ENCODE measurements at regions not wholly inside any gene's neighbourhood (a gene's known extent, or its start where the extent isn't known, plus 50 kb on each side); places are given as distances from the start of the nearest gene placed in this dataset.

DNA sequence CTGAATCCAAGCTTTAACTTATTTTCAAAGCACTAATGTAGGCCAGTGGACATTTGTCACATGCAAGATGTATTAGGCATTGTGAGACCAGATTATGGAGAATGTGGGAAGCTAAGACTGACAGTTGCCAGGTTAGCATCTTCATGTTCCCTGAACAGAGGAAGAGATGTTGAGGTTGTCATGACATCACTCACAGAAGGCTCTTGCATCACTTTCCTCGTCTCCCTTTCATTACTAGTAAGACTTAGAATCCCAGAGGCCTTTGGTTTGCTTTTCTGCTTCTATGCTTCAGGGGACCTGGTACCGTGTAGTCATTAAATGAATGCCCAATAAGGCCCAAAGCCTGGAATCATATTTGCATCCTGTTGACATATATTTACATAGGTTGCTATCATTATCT is 76.4 kb upstream of the RPS23 start:
- TF ChIP-seq, protein P1, sequence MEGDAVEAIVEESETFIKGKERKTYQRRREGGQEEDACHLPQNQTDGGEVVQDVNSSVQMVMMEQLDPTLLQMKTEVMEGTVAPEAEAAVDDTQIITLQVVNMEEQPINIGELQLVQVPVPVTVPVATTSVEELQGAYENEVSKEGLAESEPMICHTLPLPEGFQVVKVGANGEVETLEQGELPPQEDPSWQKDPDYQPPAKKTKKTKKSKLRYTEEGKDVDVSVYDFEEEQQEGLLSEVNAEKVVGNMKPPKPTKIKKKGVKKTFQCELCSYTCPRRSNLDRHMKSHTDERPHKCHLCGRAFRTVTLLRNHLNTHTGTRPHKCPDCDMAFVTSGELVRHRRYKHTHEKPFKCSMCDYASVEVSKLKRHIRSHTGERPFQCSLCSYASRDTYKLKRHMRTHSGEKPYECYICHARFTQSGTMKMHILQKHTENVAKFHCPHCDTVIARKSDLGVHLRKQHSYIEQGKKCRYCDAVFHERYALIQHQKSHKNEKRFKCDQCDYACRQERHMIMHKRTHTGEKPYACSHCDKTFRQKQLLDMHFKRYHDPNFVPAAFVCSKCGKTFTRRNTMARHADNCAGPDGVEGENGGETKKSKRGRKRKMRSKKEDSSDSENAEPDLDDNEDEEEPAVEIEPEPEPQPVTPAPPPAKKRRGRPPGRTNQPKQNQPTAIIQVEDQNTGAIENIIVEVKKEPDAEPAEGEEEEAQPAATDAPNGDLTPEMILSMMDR (IDR thresholded peaks at IDR 0.05) = no peak

DNA sequence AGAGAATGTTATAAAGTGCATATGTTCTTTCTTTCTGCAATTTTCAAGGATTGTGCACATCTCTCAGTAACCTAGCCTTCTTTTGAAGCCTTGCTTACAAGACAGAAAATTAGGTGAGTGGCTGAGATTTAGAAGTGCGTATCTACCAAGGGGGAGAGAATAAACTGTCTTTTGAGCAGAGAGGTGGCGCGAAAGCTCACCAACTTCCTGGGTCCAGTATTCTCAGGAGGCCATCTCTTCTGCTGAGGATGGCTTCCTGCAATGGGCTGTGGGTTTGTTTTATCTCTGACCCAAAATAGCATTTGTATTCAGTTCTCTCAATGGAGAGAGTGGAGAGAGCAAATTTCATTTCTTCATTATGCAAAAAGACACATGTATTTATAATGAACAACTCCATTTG is 75.4 kb upstream of the RPS23 start:
- H3K4me1 ChIP-seq = no peaks in the 10 kb centered on the region
- no peak overlapping the region for H3K27ac ChIP-seq
- no peaks in the 10 kb centered on the region for H3K36me3 ChIP-seq (ENCODE audit: control insufficient read depth, insufficient read depth, low read length)
- H3K9me3 ChIP-seq (ENCODE audit: control insufficient read depth, low read length) = no peaks in the 10 kb centered on the region
- H3K27me3 ChIP-seq (ENCODE audit: control insufficient read depth, insufficient read depth, low read length) = no peaks in the 10 kb centered on the region
- no peak overlapping the region for H3K9ac ChIP-seq
- TF ChIP-seq, protein P1 (IDR thresholded peaks at IDR 0.05) = no peak
- no peaks in the 10 kb centered on the region for H3K79me2 ChIP-seq
- no peak overlapping the region for H3K4me3 ChIP-seq (ENCODE audit: low read depth, low read length)
- no peak overlapping the region for H2AFZ ChIP-seq
- H3K4me2 ChIP-seq (ENCODE audit: low read length) = no peak overlapping the region

More for the DNA sequence above, 76.4 kb upstream of the RPS23 start:
- Histone ChIP-seq H2AFZ (no peak overlapping the region), H3K4me1 (no peaks in the 10 kb centered on the region), H3K9me3 (ENCODE audit: control insufficient read depth, low read length) (no peaks in the 10 kb centered on the region), H3K4me3 (ENCODE audit: low read depth, low read length) (no peak overlapping the region), H3K79me2 (no peaks in the 10 kb centered on the region), H3K27me3 (ENCODE audit: control insufficient read depth, insufficient read depth, low read length) (no peaks in the 10 kb centered on the region), H3K27ac (no peak overlapping the region), H3K9ac (no peak overlapping the region), H3K36me3 (ENCODE audit: control insufficient read depth, insufficient read depth, low read length) (no peaks in the 10 kb centered on the region), H3K4me2 (ENCODE audit: low read length) (no peak overlapping the region)

DNA sequence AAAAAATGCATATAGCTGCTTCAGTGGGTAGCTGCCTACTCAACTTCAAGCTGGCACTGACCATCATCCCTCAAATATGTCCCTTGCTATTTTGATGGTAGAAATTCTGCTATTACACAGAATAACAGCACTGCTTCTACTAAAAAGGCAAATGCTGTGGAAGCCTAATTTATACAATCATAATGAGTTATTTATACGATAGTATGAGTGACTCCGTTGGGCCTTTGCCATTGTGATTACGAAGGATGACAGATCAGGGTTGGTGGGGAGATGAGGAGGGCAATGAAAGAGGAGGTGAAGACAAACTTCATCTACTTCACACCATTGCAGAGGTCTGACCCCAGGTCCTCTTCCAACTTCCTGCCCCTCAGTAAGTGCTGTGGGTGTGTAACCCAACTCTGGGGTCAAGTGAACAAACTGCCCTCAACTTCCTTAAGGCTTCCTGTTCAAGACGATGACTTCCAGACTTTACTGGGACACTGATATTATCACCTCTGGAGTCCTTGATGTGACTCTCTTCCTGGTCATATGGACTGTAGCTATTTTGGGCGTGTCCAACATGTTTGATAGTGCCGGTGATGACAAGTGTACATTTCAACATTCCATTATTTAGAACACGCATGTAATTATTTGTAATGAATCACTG is 74.1 kb upstream of the RPS23 start:
- H3K4me2 ChIP-seq (ENCODE audit: low read length) = no peak overlapping the region
- no peak overlapping the region for H3K4me3 ChIP-seq (ENCODE audit: low read depth, low read length)
- no peaks in the 10 kb centered on the region for H3K27me3 ChIP-seq (ENCODE audit: control insufficient read depth, insufficient read depth, low read length)
- H2AFZ ChIP-seq = no peak overlapping the region
- H3K27ac ChIP-seq = no peak overlapping the region
- H3K79me2 ChIP-seq = no peaks in the 10 kb centered on the region
- no peaks in the 10 kb centered on the region for H3K9me3 ChIP-seq (ENCODE audit: control insufficient read depth, low read length)
- TF ChIP-seq, protein P1 (IDR thresholded peaks at IDR 0.05) = no peak
- H3K4me1 ChIP-seq = no peaks in the 10 kb centered on the region
- H3K9ac ChIP-seq = no peak overlapping the region
- H3K36me3 ChIP-seq (ENCODE audit: control insufficient read depth, insufficient read depth, low read length) = no peaks in the 10 kb centered on the region

DNA sequence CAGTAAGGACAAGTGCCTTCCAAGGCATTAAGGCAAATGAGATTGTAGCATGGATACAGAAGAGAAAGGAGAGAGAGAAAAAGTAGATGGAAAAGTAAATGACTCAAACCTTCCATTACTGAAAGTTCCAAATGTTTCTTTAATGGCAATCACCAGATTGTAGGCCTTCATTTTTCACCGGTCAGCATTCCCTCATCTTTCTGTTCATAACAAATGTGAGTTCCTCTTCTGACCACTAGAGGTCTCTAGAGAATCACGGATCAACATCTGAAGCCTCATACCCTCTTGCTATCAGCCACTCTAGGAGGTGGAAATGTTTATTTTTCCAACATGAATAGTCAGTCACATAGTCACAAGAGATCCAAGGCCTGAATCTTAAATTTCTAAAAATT is 73.6 kb upstream of the RPS23 start:
- TF ChIP-seq, protein P1 (IDR thresholded peaks at IDR 0.05) = peak; percentile 69
- Histone ChIP-seq H3K9ac (no peak overlapping the region), H3K36me3 (ENCODE audit: control insufficient read depth, insufficient read depth, low read length) (no peaks in the 10 kb centered on the region), H2AFZ (peak overlapping the region; percentile 18), H3K4me1 (no peaks in the 10 kb centered on the region), H3K79me2 (no peaks in the 10 kb centered on the region), H3K4me3 (ENCODE audit: low read depth, low read length) (no peak overlapping the region), H3K27ac (no peak overlapping the region), H3K27me3 (ENCODE audit: control insufficient read depth, insufficient read depth, low read length) (no peaks in the 10 kb centered on the region), H3K9me3 (ENCODE audit: control insufficient read depth, low read length) (no peaks in the 10 kb centered on the region), H3K4me2 (ENCODE audit: low read length) (no peak overlapping the region)

DNA sequence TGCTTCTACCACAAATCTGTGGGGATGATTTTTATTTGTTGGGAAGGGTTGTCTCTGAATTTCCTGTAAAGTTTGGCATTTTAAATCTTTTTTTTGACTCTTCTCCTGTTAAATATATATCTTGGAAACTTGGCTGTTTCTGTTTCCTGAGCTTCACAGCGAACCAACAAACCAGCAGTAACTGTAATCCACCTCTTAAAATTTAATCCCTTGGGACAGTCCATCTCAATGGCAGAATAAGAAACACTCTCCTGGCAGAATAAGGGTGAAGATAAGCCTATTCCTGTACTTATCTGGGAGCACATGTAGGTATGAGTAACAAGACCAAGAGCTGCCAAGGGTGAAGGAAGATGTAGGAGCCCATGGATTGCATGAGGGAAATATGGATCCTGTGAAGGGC is 73.1 kb upstream of the RPS23 start:
- Histone ChIP-seq H3K27ac (no peak overlapping the region), H3K9me3 (ENCODE audit: control insufficient read depth, low read length) (no peaks in the 10 kb centered on the region), H3K79me2 (no peaks in the 10 kb centered on the region), H3K4me2 (ENCODE audit: low read length) (no peak overlapping the region), H3K27me3 (ENCODE audit: control insufficient read depth, insufficient read depth, low read length) (no peaks in the 10 kb centered on the region), H3K4me3 (ENCODE audit: low read depth, low read length) (no peak overlapping the region), H3K36me3 (ENCODE audit: control insufficient read depth, insufficient read depth, low read length) (no peaks in the 10 kb centered on the region), H2AFZ (peak overlapping the region; percentile 18), H3K9ac (no peak overlapping the region), H3K4me1 (no peaks in the 10 kb centered on the region)
- TF ChIP-seq, protein P1 (IDR thresholded peaks at IDR 0.05) = no peak

Measured in parathyroid adenoma (tissue), 2 donors.